ENCODE measurements at regions not wholly inside any gene's neighbourhood (a gene's known extent, or its start where the extent isn't known, plus 50 kb on each side); places are given as distances from the start of the nearest gene placed in this dataset.

DNA sequence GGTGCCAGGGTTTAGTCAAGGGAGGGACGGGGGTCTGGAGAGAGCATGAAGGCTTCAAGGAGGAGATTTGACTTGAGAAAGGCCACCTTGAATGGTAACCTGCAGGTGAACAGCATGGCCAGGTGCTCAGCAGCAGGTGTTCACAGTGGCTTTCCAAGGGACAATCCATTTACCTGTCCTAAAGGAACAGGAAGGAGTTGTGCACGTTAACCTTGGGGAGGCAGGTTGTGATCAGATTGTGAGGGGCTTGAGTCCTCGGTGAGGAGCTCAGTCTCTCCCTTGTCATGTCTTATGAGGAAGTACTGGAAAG is 120.1 kb upstream of the ERCC6L2 start:
- no peaks in the 10 kb centered on the region for H3K36me3 ChIP-seq (ENCODE audit: control insufficient read depth in 2 of 2, insufficient read depth in 1 of 2, low read length in 2 of 2)
- ChIA-PET CTCF (no interaction called here), POLR2A (interaction anchor here (1.0 kb wide), 1 partner anchor 120 kb away, joined by 5 read pairs; the partner anchor contains the start of gene ERCC6L2)
- no peak overlapping the region for H3K4me3 ChIP-seq (ENCODE audit: low read depth, low read length)
- H3K4me1 ChIP-seq (ENCODE audit: control insufficient read depth, insufficient read depth, low read length): peaks cover 13% of the 10 kb centered on the region
- no peak for TF ChIP-seq ZNF621 (tag by site-specific recombination; IDR thresholded peaks at IDR 0.05)
- TF ChIP-seq ZNF324 (tag by site-specific recombination; IDR thresholded peaks at IDR 0.05): no peak
- H3K9me3 ChIP-seq (ENCODE audit: control insufficient read depth, insufficient read depth, low read depth, low read length): no peaks in the 10 kb centered on the region
- H3K27ac ChIP-seq (ENCODE audit: extremely low read depth, low read depth, low read length): no peak overlapping the region

DNA sequence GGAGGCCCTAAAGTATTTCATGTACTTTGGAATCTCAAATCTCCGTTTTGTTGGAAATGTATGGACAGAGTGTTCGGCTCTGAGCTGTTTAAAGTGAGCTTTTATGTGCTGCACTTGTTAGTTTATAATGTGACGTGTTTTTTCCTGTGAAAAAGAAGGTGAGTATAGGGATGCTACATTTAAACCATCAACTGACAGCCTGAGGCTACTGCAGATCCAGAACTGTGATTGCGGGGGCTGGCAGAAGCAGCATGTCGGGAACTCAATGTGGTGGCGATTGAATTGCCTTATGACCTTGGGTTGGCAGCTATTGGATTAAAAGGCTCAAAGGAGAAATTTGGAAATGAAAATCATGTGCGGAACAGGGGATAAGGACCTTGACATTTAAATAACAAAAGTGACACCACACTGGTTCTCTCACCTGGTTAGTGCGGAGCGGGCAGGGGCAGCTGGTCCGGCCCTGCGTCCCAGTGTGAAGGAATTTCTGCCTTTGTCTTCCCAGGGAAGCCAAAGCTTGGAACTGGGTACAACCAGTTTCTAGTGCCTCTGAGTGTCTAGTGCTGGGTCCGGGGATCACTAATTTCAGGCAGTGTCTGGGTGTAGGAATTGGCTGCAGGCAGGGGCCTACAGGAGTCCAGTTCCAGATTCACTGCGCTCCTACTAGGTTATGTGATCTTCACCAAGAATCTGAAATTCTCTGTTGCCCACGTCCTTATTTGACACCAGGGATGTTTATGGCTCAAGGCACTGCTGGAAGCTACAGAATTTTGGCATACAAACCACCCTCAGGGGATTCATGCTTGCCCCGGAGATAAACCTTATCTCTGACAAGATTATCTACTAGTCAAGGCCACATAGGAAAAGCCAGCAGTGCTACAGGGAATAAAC is 120.7 kb upstream of the ERCC6L2 start:
- Histone ChIP-seq H3K4me3 (ENCODE audit: low read depth, low read length) (no peak overlapping the region), H3K4me1 (ENCODE audit: control insufficient read depth, insufficient read depth, low read length) (peaks cover 13% of the 10 kb centered on the region), H3K27ac (ENCODE audit: extremely low read depth, low read depth, low read length) (peak overlapping the region; percentile 29; the same call in 1 of the 2 replicates), H3K9me3 (ENCODE audit: control insufficient read depth, insufficient read depth, low read depth, low read length) (no peaks in the 10 kb centered on the region), H3K36me3 (ENCODE audit: control insufficient read depth in 2 of 2, insufficient read depth in 1 of 2, low read length in 2 of 2) (no peaks in the 10 kb centered on the region)
- POLR2A ChIA-PET: interaction anchor here (1.0 kb wide), 1 partner anchor 18 kb away, joined by 3 read pairs; no protein-coding TSS in a partner anchor
- TF ChIP-seq ZIC2 (tag by site-specific recombination; IDR thresholded peaks at IDR 0.05) (no peak), ZNF664 (tag by site-specific recombination; IDR thresholded peaks at IDR 0.05) (no peak), ZNF157 (tag by site-specific recombination; IDR thresholded peaks at IDR 0.05) (no peak), ZNF146 (tag by site-specific recombination; IDR thresholded peaks at IDR 0.05) (no peak), MYNN (tag by site-specific recombination; IDR thresholded peaks at IDR 0.05; ENCODE audit: borderline replicate concordance) (no peak), SCRT1 (tag by site-specific recombination; IDR thresholded peaks at IDR 0.05; ENCODE audit: borderline replicate concordance) (no peak), HOXA7 (CRISPR knock-in tag; IDR thresholded peaks at IDR 0.05; ENCODE audit: borderline replicate concordance) (no peak)
- TF ChIP-seq, protein P1, sequence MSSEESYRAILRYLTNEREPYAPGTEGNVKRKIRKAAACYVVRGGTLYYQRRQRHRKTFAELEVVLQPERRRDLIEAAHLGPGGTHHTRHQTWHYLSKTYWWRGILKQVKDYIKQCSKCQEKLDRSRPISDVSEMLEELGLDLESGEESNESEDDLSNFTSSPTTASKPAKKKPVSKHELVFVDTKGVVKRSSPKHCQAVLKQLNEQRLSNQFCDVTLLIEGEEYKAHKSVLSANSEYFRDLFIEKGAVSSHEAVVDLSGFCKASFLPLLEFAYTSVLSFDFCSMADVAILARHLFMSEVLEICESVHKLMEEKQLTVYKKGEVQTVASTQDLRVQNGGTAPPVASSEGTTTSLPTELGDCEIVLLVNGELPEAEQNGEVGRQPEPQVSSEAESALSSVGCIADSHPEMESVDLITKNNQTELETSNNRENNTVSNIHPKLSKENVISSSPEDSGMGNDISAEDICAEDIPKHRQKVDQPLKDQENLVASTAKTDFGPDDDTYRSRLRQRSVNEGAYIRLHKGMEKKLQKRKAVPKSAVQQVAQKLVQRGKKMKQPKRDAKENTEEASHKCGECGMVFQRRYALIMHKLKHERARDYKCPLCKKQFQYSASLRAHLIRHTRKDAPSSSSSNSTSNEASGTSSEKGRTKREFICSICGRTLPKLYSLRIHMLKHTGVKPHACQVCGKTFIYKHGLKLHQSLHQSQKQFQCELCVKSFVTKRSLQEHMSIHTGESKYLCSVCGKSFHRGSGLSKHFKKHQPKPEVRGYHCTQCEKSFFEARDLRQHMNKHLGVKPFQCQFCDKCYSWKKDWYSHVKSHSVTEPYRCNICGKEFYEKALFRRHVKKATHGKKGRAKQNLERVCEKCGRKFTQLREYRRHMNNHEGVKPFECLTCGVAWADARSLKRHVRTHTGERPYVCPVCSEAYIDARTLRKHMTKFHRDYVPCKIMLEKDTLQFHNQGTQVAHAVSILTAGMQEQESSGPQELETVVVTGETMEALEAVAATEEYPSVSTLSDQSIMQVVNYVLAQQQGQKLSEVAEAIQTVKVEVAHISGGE (tag by site-specific recombination; conservative IDR thresholded peaks at IDR 0.05; ENCODE audit: low read depth): no peak
- TF ChIP-seq, protein P2, sequence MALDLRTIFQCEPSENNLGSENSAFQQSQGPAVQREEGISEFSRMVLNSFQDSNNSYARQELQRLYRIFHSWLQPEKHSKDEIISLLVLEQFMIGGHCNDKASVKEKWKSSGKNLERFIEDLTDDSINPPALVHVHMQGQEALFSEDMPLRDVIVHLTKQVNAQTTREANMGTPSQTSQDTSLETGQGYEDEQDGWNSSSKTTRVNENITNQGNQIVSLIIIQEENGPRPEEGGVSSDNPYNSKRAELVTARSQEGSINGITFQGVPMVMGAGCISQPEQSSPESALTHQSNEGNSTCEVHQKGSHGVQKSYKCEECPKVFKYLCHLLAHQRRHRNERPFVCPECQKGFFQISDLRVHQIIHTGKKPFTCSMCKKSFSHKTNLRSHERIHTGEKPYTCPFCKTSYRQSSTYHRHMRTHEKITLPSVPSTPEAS (tag by site-specific recombination; IDR thresholded peaks at IDR 0.05): no peak
- TF ChIP-seq, protein P3, sequence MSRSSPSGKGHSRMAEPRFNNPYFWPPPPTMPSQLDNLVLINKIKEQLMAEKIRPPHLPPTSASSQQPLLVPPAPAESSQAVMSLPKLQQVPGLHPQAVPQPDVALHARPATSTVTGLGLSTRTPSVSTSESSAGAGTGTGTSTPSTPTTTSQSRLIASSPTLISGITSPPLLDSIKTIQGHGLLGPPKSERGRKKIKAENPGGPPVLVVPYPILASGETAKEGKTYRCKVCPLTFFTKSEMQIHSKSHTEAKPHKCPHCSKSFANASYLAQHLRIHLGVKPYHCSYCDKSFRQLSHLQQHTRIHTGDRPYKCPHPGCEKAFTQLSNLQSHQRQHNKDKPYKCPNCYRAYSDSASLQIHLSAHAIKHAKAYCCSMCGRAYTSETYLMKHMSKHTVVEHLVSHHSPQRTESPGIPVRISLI (tag by site-specific recombination; IDR thresholded peaks at IDR 0.05): no peak
- CTCF ChIA-PET: interaction anchor here (0.6 to 1.2 kb wide), 4 partner anchors 18 to 1256 kb away, joined by 3 to 6 read pairs (median 4); no protein-coding TSS in a partner anchor

DNA sequence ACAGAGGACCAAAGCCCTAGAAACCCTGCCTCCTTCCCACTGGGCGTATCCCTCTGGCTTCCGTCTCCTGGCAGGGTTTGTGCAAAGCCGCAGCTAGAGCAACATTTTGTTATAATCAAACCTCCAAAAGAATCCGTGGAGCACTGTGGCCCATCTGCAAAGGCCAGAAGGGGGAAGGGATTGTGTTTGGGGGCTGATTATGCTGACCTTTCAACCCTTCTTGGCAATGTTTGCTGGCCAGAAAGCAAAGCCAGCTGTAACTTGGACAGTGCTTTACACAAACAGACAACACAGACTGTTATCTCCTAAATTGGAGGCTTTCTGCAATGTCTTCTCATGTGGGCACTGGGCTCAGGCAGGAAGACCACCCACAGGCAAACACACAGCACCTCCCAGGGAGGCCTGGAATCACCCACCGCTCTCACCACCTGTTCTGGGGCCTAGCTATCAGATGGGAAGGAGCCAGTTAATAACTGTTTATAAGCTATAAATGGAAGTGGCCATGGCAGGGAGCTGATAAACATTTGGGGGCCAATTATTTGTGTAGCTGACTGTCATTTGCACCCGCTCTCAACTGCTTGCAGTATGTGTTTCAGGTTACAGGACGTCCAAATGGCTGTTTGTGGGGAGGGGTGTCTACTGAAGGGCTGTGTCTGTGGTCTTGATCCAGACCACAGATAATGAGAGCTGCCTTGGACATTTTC is 121.6 kb upstream of the ERCC6L2 start:
- H3K9me3 ChIP-seq (ENCODE audit: control insufficient read depth, insufficient read depth, low read depth, low read length): no peaks in the 10 kb centered on the region
- CTCF ChIA-PET: interaction anchor here (0.6 to 1.2 kb wide), 4 partner anchors 18 to 1255 kb away, joined by 3 to 4 read pairs (median 4); no protein-coding TSS in a partner anchor
- POLR2A ChIA-PET: interaction anchor here (0.6 to 1.0 kb wide), 2 partner anchors 18 to 121 kb away, joined by 3 read pairs; no protein-coding TSS in a partner anchor
- peaks cover 13% of the 10 kb centered on the region for H3K4me1 ChIP-seq (ENCODE audit: control insufficient read depth, insufficient read depth, low read length)
- no peak overlapping the region for H3K4me3 ChIP-seq (ENCODE audit: low read depth, low read length)
- peak overlapping the region; percentile 29; the same call in 1 of the 2 replicates for H3K27ac ChIP-seq (ENCODE audit: extremely low read depth, low read depth, low read length)
- H3K36me3 ChIP-seq (ENCODE audit: control insufficient read depth in 2 of 2, insufficient read depth in 1 of 2, low read length in 2 of 2): no peaks in the 10 kb centered on the region
- TF ChIP-seq, protein P4, sequence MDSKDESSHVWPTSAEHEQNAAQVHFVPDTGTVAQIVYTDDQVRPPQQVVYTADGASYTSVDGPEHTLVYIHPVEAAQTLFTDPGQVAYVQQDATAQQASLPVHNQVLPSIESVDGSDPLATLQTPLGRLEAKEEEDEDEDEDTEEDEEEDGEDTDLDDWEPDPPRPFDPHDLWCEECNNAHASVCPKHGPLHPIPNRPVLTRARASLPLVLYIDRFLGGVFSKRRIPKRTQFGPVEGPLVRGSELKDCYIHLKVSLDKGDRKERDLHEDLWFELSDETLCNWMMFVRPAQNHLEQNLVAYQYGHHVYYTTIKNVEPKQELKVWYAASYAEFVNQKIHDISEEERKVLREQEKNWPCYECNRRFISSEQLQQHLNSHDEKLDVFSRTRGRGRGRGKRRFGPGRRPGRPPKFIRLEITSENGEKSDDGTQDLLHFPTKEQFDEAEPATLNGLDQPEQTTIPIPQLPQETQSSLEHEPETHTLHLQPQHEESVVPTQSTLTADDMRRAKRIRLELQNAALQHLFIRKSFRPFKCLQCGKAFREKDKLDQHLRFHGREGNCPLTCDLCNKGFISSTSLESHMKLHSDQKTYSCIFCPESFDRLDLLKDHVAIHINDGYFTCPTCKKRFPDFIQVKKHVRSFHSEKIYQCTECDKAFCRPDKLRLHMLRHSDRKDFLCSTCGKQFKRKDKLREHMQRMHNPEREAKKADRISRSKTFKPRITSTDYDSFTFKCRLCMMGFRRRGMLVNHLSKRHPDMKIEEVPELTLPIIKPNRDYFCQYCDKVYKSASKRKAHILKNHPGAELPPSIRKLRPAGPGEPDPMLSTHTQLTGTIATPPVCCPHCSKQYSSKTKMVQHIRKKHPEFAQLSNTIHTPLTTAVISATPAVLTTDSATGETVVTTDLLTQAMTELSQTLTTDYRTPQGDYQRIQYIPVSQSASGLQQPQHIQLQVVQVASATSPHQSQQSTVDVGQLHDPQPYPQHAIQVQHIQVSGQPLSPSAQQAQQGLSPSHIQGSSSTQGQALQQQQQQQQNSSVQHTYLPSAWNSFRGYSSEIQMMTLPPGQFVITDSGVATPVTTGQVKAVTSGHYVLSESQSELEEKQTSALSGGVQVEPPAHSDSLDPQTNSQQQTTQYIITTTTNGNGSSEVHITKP (tag by site-specific recombination; IDR thresholded peaks at IDR 0.05): peak; percentile 69
- TF ChIP-seq, protein P5, sequence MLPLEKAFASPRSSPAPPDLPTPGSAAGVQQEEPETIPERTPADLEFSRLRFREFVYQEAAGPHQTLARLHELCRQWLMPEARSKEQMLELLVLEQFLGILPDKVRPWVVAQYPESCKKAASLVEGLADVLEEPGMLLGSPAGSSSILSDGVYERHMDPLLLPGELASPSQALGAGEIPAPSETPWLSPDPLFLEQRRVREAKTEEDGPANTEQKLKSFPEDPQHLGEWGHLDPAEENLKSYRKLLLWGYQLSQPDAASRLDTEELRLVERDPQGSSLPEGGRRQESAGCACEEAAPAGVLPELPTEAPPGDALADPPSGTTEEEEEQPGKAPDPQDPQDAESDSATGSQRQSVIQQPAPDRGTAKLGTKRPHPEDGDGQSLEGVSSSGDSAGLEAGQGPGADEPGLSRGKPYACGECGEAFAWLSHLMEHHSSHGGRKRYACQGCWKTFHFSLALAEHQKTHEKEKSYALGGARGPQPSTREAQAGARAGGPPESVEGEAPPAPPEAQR (tag by site-specific recombination; IDR thresholded peaks at IDR 0.05): no peak
- TF ChIP-seq ZNF585B (tag by site-specific recombination; IDR thresholded peaks at IDR 0.05): no peak
- peak; percentile 74 for TF ChIP-seq FEZF1 (tag by site-specific recombination; IDR thresholded peaks at IDR 0.05)
- TF ChIP-seq ZNF174 (tag by site-specific recombination; IDR thresholded peaks at IDR 0.05): no peak
- no peak for TF ChIP-seq ZNF426 (tag by site-specific recombination; IDR thresholded peaks at IDR 0.05)
